Limb (tissue), 2 donors: ENCODE measurements at regions not wholly inside any gene's neighbourhood (a gene's known extent, or its start where the extent isn't known, plus 50 kb on each side); places are given as distances from the start of the nearest gene placed in this dataset.
"Not testable (repeated sequence)": the region's sequence is repeated elsewhere in the genome, so short reads cannot be mapped to it uniquely, and the experiment has no call there.

Experiments used
- DNase-seq, 2 donors: peaks; one replicate each; pipeline ENCODE4 v3.0.0-alpha.2; 2016; ENCODE audit errors: extremely low spot score in 2 of 2

DNA sequence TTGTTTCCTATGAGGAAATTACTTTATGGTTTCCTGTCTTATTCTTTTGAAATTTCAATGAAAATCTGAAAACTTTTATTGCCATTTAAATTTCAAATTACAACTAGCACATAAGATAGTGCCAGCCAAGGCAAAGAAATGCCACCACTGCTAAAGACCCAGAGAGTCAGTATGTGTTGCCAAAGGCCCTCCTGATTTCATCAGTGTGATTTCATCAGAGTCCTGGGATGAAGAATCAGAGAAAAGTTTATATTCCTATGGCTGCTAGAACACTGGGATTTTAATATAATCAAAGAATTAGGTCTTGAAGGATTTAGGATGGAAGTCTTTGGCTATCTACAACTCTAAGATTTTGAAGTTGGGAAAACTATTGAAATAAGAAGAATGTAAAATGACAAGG lies 434.2 kb upstream of the CCDC54 start:
- DNase-seq = no peak

DNA sequence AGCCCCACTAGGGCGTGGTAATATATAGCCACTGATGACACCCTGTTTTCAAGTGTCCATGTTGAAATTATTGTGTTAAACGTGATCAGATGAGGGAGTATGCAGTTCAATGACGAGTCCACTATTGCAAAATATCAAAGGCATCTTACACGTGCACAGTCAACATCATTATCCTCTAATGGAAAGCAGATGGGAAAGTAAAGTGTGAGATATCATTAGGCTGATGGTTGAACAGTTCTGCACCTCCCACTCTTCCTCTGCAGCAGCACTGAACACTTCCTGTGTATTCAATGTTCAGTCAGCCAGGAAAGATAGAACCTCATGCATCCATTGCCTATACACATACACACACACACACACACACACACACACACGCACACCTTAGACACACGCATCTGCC lies 431.8 kb upstream of the CCDC54 start:
- DNase-seq = no peak

DNA sequence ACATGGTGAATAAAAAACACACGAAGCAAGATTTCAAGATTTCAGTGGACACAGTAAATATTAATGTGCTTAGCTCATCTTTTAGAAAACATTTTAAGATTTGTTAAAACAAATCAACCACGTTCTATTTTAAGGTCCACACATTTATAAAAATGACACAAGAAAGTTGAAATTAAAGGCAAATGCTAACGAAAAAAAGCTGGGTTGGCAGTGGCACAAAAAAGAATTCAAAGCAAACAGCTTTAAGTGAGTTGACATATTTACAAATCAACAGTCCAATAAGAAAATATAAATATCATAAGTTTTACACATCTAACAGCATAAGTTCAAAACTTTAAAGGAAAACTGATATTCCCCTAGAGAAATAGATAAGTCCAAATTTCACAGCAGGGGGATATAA lies 430.4 kb upstream of the CCDC54 start:
- no peak for DNase-seq

DNA sequence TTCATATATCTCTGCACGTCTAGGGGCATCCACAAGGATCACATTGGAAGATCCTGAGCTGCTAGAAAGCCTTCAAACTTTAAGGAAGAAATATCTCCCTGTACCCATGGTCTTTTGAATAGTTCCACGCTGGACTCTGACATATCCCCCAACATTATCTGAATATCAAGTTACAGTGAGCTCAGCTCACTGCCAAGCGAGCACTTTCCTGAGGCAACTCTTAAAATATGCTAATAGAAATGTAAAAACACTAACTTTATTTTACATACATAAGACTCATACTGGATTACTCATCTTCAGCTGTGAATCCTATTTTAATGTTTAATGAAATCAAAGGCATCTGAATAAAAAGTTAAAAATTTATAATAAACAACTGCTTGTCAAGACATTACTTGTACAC lies 420.2 kb upstream of the CCDC54 start:
- no peak for DNase-seq

DNA sequence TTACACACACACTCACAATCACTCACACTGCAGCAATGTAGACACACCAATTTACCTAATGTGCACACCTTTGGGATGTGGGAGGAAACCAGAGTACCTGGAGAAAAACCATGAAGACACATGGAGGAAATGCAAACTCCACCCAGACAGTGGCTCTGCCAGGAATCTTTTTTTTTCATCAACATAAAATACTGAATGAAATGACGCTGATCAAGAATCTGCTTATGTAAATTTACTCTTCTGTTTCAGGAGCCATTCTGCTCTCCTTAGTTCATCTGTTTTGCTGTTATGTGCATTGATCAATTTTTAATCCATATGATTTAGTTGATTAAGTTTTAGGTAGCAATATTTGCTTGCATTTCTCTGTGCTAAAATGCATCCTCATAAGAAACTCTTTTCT lies 414.2 kb upstream of the CCDC54 start:
- no peak for DNase-seq

DNA sequence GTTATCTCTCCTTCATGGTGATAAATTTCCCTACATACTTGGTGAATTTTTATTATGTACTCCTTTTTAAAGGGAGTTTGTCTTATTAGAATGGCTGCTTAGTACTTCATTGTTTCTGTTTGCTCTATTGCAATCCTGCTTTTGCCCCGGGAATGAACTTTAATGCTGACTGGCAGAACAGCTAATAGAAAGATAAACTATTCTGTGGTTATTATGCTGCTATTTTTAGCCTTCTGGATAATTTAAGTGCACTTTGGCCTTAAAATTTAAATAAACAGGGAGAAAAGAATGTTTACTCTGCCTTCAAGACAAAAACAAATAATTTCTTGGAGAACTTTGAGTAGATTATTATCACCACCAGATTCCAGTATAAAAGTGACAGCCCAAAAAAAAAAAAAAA lies 413.8 kb upstream of the CCDC54 start:
- DNase-seq = peak in 1 of 2 donors; percentile 9

DNA sequence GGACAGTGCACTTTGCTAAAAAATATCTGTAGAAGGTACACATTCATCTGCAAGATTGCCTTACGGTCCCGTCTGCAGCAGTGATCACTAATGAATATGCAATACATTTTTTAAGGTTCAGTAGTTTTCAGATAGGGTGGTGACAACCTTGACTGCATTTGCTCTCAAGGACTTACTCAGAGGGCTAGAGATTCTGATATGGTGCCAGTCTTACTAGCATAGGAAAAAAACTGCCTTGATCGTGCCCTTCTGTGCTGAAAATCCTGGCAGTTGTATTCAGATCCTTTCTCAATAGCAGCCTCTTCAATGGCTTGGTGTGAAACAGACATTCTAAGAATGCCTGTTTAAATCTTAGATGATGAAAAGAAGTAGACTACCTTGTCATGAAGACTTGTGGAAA lies 411.9 kb upstream of the CCDC54 start:
- no peak for DNase-seq

DNA sequence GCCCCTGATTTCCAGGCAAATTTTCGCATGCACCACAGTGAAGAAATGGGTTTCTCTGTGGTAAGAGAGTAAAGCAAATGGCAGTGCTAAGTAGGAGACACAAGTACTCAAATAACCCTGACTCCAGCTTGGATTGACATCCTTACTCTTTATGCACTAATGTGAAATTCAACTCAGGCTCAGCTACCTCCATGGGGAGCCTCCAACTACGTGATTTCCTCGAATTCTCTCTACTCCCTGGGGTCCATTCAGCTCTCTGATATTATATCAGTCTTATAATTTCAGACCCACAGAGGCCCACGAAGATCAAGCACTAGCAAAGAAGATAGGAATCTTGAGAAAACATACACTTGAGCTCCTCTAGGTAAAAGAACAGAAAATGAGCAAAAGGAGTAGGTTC lies 407.6 kb upstream of the CCDC54 start:
- no peak for DNase-seq

DNA sequence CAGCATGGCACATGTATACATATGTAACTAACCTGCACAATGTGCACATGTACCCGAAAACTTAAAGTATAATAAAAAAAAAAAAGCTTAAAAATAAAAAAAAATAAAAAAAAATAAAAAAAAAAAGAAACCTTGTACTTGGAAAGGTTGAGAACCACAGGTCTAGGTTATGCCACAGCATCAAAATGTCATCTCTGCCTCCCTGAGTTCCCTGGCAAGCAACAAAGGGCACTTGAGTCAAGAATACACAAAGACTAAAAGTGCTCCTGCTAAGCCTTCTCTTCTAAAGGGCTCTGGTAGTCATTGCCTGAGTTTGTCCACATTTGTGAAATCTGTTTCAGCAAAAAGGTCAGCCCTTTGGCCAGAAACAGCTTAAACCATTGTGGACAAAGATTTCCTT lies 395.8 kb upstream of the CCDC54 start:
- no peak for DNase-seq

DNA sequence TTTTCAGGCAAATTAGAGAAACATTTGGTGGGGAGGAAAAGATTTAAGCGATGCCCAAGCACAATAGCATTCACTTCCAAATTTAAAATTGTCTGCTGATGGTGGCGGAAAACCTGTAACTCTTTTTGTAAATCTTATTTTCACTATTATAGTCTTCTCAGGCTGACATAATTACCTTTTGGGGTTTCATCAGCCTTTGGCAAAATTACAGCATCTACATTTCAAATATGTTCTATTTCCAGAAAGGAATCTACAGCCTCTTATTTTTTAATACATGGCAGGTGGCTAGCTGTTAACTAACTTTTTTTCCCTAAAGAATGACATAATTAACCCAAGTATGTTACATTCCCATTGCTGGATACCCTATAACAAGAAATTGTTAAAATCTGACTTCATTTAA lies 391.5 kb upstream of the CCDC54 start:
- no peak for DNase-seq

DNA sequence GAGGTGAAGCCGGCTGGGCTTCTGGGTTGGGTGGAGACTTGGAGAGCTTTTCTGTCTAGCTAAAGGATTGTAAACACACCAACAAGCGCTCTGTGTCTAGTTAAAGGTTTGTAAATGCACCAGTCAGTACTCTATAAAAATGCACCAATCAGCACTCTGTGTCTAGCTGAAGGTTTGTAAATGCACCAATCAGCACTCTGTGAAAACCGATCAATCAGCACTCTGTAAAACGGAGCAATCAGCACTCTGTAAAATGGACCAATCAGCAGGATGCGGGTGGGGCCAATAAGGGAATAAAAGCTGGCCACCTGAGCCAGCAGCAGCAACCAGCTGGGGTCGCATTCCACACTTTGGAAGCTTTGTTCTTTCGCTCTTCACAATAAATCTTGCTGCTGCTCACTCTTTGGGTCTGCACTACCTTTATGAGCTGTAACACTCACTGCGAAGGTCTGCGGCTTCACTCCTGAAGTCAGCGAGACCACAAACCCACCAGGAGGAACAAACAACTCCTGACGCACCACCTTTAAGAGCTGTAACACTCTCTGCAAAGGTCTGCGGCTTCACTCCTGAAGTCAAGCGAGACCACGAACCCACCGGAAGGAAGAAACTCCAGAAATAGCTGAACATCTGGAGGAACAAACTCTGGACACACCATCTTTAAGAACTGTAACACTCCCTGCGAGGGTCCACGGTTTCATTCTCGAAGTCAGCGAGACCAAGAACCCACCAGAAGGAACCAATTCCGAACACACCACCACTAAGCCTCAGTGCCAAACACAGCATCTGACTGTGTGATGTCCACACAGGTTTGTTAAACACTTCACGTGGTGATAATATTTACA lies 378.2 kb upstream of the CCDC54 start:
- DNase-seq = not testable (repeated sequence)

DNA sequence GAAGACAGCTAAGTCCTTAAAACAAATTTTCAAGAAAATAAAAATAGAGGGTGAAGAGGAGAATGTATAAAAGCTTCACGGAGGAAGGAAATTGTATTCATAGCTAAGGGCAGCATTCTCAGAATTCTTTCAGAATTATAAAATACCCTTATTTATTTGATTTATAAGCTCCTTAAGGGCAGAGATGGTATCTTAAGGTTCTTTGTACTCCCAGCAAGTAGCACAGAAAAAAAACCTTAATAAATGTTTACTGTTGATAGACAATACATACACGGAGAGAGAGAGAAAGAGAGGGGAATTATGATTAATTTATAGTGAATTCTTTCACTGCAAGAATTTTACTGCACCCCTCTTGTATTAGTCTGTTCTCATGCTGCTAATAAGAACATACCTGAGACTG lies 375.6 kb upstream of the CCDC54 start:
- no peak for DNase-seq

DNA sequence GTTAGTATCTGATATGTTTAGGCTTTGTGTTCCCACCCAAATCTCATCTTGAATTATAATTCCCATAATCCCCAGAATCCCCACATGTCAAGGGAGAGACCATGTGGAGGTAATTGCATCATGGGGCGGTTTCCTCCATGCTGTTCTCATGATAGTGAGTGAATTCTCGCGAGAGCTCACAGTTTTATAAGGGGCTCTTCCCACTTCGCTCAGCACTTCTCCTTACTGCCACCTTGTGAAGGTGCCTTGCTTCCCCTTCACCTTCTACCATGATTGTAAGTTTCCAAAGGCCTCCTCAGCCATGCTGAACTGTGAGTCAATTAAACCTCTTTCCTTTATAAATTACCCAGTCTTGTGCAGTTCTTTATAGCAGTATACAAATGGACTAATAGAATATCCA lies 371.9 kb upstream of the CCDC54 start:
- not testable (repeated sequence) for DNase-seq

DNA sequence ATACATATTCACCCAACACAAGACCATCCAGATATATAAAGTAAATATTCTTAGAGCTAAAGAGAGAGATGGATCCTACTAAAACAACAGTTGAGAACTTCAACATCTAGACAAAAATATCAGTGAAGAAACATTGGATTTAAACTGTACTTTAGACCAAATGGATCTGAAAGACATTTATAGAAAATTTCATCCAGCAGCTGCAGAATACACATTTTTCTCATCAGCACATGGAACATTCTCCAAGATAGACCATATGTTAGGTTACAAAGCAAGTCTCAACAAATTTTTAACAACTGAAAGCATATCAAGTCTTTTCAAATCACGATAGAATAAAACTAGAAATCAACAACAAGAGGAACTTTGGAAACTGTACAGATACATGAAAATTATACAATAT lies 369.0 kb upstream of the CCDC54 start:
- DNase-seq = no peak

DNA sequence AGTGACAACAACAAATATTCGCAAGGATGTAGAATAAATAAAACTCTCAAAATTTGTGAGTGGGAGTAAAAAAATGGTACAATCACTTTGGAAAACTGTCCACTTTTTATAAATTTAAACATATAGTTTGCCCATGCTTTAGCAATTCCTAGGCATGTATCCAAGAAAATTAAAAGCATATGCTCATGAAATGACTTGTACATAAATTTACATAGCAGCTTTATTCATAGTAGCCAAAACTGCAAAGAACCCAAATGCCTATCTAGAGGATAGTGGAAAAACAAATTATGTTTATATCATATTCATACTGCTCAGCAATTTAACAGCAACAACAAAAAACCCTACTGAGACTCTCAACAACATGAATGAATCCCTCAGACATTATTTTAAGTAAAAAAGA lies 363.6 kb upstream of the CCDC54 start:
- no peak for DNase-seq

DNA sequence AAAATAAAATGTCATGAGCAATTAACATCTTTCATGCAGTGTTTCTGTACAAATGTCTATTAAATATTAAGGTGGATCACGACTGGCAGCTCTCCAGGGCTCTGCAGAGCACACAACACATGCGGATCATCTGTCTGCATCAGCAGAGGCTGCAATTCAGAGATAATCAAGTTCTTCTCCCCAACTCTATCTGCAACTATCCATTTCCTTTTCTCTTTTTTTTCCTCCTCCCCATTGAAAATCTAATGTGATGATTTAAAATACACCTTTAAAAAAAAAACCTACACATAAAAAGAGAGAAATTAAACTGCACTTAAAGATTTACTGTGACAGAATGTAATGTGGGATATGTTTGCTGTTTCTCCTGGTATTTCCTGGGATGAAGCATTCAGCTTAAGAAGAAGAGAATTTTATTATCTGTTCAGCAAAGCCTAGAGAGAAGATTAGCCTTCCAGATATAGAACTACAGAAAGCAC lies 352.6 kb upstream of the CCDC54 start:
- DNase-seq = peak in 1 of 2 donors; percentile 29

DNA sequence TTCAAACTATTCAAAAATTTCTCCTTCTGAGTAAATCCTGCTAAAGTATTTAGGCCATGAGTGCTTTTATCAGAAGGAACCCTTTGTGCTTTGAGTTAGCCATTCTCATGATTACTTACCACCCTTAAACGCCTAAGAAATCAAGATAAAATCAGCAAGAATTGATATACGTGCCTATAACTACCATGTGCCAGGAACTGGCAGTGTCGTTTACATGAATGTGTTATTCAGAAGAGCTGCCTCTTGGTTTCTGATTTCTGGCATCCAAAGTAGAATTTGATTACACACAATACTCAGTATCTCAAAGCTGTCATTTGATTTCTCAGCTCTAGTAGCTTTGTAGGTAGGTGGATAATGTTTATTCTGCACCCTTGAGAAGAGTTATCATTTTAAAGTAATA lies 351.3 kb upstream of the CCDC54 start:
- no peak for DNase-seq

DNA sequence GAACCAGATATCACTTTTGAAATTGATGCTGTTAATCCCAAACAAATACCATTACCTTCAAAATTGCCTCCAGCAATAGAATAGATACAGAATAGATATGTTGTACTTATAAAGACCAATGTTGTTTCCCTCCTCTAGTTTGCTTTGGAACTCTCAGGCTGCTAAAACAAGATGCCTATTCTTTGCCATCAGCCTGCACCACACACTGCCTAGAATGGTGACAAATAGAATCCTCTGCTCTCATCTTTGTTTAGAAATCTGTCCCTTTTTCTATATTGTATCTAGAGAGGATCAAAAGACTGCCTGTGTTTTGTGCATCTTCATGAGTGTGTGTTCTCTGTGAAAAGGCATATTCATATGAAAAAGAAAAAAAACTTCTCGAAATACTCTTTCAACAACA lies 349.2 kb upstream of the CCDC54 start:
- DNase-seq = no peak

DNA sequence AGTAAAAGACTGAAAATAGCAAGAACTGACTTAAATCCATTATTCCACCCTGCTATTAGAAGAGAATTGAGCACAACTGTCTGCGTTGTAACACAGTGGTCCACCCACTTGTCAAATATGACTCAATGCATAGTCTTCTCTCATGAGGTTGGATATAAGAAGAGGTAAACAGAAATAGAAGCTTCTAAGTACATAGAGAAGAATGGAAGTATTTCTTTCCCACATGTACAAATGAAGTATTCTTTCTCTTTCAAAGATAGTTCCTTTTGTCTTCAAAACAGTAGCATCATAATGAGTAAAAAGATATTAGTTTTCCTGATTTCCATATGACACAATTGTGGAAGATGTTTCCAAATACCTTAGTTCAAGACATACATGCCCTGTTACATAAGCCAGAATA lies 348.6 kb upstream of the CCDC54 start:
- no peak for DNase-seq

DNA sequence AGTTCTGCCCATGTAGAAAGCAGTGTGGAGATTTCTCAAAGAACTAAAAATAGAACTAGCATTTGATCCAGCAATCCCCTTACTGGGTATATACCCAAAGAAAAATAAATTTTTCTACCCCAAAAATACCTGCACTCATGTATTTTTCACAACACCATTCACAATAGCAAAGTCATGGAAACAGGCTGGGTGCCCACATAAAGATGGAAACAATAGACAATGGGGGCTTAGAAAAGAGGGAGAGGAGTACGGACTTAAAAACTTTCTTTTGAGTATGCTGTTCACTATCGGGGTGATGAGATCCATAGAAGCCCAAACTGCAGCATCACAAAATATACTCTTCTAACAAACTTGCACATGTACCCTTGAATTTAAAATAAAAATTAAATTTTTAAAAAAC lies 345.1 kb upstream of the CCDC54 start:
- DNase-seq = no peak

DNA sequence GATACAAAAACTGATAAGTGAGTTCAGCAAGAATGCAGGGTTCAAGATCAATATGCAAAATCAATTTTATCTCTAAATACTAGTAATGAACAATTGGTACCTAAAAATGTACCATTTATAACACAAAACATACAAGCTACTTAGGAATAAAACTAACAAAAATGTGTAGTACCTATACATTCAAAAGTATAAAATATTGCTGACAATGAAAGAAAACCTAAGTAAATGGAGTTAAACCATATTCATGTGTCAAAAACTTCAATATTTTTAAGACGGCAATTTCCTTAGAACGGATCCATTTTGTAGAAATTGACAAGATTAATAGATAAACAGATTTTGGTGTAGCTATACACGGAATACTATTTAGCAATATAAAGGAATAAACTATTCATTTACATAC lies 343.1 kb upstream of the CCDC54 start:
- DNase-seq = no peak

DNA sequence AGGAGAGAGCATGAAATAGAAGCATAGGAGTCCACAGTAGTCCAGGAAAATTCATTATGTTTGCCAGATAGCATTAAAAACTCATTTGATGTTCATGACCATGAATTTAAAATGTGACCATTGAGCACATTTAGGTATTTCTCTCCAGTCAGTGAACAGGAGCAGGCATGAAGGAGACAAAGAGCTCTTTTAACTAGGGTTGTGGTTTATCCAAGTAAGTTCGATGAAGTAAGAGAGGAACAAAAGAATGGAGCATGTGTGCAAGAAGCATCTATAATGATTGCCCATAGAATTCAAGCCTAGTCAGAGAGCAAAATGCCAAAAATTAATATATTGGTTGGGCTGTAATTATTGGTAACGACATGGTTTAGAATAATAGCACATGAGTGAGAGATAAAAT lies 342.1 kb upstream of the CCDC54 start:
- DNase-seq = no peak

DNA sequence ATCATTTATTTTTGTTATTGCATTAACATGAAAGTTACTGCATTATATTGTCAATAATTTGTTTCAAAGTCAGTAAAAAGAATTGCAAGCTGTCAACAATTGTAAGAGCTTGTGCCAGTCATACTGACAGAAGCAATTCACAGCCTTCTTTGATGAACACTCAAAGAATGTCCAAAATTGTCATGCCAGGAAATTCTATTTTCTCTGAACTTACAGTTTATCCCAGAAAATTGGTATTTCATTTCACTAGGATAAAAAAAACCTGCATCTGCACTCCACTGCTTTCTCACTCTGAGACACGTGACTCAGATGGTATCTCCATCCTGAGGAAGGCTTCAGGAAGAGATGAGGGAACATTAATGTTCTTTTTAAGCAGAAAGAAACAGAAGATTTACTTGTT lies 332.6 kb upstream of the CCDC54 start:
- no peak for DNase-seq

DNA sequence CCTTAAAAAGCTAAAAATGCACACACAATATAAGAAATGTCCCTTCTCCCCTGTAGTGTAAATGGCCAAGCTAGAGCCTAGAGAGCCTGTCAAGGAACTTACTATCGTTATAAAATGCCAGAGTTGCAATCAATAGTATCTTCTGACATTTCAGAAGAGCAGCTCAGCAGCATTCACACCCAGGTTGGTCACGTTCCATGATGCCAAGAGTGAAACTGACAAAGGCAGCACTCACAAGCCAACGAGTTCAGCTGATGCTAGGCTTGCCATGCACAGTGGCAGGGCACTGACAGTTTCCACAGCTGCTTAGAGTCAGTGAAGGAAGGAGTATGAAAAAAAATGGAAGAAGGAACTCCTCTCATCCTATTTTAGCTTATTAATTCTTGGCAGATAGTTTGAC lies 331.4 kb upstream of the CCDC54 start:
- no peak for DNase-seq
